Osteoblast (primary cell): ENCODE measurements at regions not wholly inside any gene's neighbourhood (a gene's known extent, or its start where the extent isn't known, plus 50 kb on each side); places are given as distances from the start of the nearest gene placed in this dataset.
A peak's percentile ranks its signal among the peaks of the same experiment; 100 is the strongest.

ENCODE experiments used
- DNase-seq: peaks from one replicate; pipeline ENCODE4 v3.0.0; 2011; ENCODE audit warnings: low spot score, mixed read lengths; ENCODE audit not compliant: insufficient read length; ENCODE audit errors: missing footprints
- H2AFZ ChIP-seq: 2 replicates; pipeline ENCODE4 v1.6.0; 2011; ENCODE audit warnings: mild to moderate bottlenecking, low read length
- H3K27ac ChIP-seq: 2 replicates; pipeline ENCODE4 v1.5.1; 2011; ENCODE audit warnings: mild to moderate bottlenecking, low read depth, low read length, moderate library complexity
- H3K27me3 ChIP-seq: 2 replicates; pipeline ENCODE4 v1.6.0; 2012; ENCODE audit warnings: mild to moderate bottlenecking, control low read depth, inconsistent platforms, low read length, moderate library complexity; ENCODE audit not compliant: insufficient read depth
- H3K36me3 ChIP-seq: 2 replicates; pipeline ENCODE4 v1.5.1; 2011; ENCODE audit warnings: mild to moderate bottlenecking, low read length, control low read depth, moderate library complexity; ENCODE audit not compliant: insufficient read depth
- H3K4me1 ChIP-seq: 2 replicates; pipeline ENCODE4 v1.5.1; 2011; ENCODE audit warnings: mild to moderate bottlenecking, low read length, control low read depth, moderate library complexity; ENCODE audit not compliant: insufficient read depth
- H3K4me2 ChIP-seq: 2 replicates; pipeline ENCODE4 v1.6.0; 2011; ENCODE audit warnings: mild to moderate bottlenecking, low read length; ENCODE audit not compliant: insufficient read depth
- H3K4me3 ChIP-seq: fragments of 200-600 bp; sonication (generic); 3 replicates; pipeline ENCODE4 v1.5.1; 2012; ENCODE audit warnings: mild to moderate bottlenecking, low read length, inconsistent platforms; ENCODE audit not compliant: insufficient read depth
- H3K79me2 ChIP-seq: 2 replicates; pipeline ENCODE4 v1.6.0; 2012; ENCODE audit warnings: mild to moderate bottlenecking, low read length, control low read depth, inconsistent platforms; ENCODE audit not compliant: insufficient read depth
- H3K9me3 ChIP-seq: 2 replicates; pipeline ENCODE4 v1.5.1; 2011; ENCODE audit warnings: low read depth, low read length, control low read depth
- H4K20me1 ChIP-seq: 2 replicates; pipeline ENCODE4 v1.6.0; 2012; ENCODE audit warnings: mild to moderate bottlenecking, low read length, control low read depth; ENCODE audit not compliant: insufficient read depth
- CTCF ChIP-seq: IDR thresholded peaks from 2 replicates; pipeline ENCODE4 v1.5.1; 2011; ENCODE audit warnings: mild to moderate bottlenecking, low read depth, low read length, moderate library complexity; ENCODE audit errors: extremely low read depth

GRCh38 chr9:82466616-82467260, 478.2 kb downstream of the SPATA31D1 start:
- Histone ChIP-seq H2AFZ (no peak overlapping the region), H3K9me3 (no peaks in the 10 kb centered on the region)

GRCh38 chr9:82467436-82467835, 478.9 kb downstream of the SPATA31D1 start:
- Histone ChIP-seq H3K36me3 (no peaks in the 10 kb centered on the region), H3K4me2 (no peak overlapping the region), H4K20me1 (no peaks in the 10 kb centered on the region), H2AFZ (no peak overlapping the region), H3K9me3 (no peaks in the 10 kb centered on the region), H3K27me3 (no peaks in the 10 kb centered on the region), H3K4me3 (no peak overlapping the region), H3K79me2 (no peaks in the 10 kb centered on the region), H3K27ac (no peak overlapping the region), H3K4me1 (no peaks in the 10 kb centered on the region)
- TF ChIP-seq CTCF: no peak
- DNase-seq: no peak

More at GRCh38 chr9:82466616-82467260, 478.2 kb downstream of the SPATA31D1 start:
- peak; percentile 37 for TF ChIP-seq CTCF
- Histone ChIP-seq H3K27me3 (no peaks in the 10 kb centered on the region), H3K4me3 (no peak overlapping the region), H3K4me2 (no peak overlapping the region), H3K27ac (no peak overlapping the region), H3K4me1 (no peaks in the 10 kb centered on the region), H3K36me3 (no peaks in the 10 kb centered on the region), H4K20me1 (no peaks in the 10 kb centered on the region), H3K79me2 (no peaks in the 10 kb centered on the region)
- DNase-seq: no peak

GRCh38 chr9:82474235-82474634, 485.7 kb downstream of the SPATA31D1 start:
- H3K36me3 ChIP-seq: no peaks in the 10 kb centered on the region
- H3K27me3 ChIP-seq: peaks cover 5% of the 10 kb centered on the region
- DNase-seq: no peak
- no peak overlapping the region for H3K27ac ChIP-seq
- no peaks in the 10 kb centered on the region for H3K79me2 ChIP-seq
- H3K4me2 ChIP-seq: no peak overlapping the region
- no peaks in the 10 kb centered on the region for H4K20me1 ChIP-seq
- H2AFZ ChIP-seq: no peak overlapping the region
- no peak overlapping the region for H3K4me3 ChIP-seq
- no peaks in the 10 kb centered on the region for H3K9me3 ChIP-seq
- no peaks in the 10 kb centered on the region for H3K4me1 ChIP-seq
- no peak for TF ChIP-seq CTCF

- Histone ChIP-seq H3K27me3 (peaks cover 7% of the 10 kb centered on the region), H3K9me3 (no peaks in the 10 kb centered on the region), H3K79me2 (no peaks in the 10 kb centered on the region), H4K20me1 (no peaks in the 10 kb centered on the region), H2AFZ (no peak overlapping the region), H3K4me2 (no peak overlapping the region), H3K36me3 (no peaks in the 10 kb centered on the region), H3K4me3 (no peak overlapping the region), H3K27ac (no peak overlapping the region), H3K4me1 (no peaks in the 10 kb centered on the region)
- no peak for TF ChIP-seq CTCF
- DNase-seq: no peak
Observed at GRCh38 chr9:82475584-82476301, 487.2 kb downstream of the SPATA31D1 start.
